Fibroblast of lung (primary cell): ENCODE measurements at regions not wholly inside any gene's neighbourhood (a gene's known extent, or its start where the extent isn't known, plus 50 kb on each side); places are given as distances from the start of the nearest gene placed in this dataset.

Experiments used
- DNase-seq, 2 donors: peaks; one replicate each; pipeline versions ENCODE4 v3.0.0 to v3.0.0-alpha.2; 2010; ENCODE audit warnings: low read depth in 2 of 2
- H2AFZ ChIP-seq: 2 replicates; pipeline ENCODE4 v1.5.1; 2012; ENCODE audit warnings: low read length, control low read depth, inconsistent platforms
- H3K27ac ChIP-seq: 2 replicates; pipeline ENCODE4 v1.5.1; 2011; ENCODE audit warnings: low read length, control low read depth; ENCODE audit not compliant: insufficient read depth
- H3K27me3 ChIP-seq: 2 replicates; pipeline ENCODE4 v1.5.1; 2011; ENCODE audit warnings: mild to moderate bottlenecking, low read length; ENCODE audit not compliant: control insufficient read depth, insufficient read depth
- H3K36me3 ChIP-seq: 2 replicates; pipeline ENCODE4 v1.5.1; 2011; ENCODE audit warnings: low read length; ENCODE audit not compliant: control insufficient read depth, insufficient read depth
- H3K4me1 ChIP-seq: 2 replicates; pipeline ENCODE4 v1.5.1; 2011; ENCODE audit warnings: low read length; ENCODE audit not compliant: control insufficient read depth, insufficient read depth; ENCODE audit errors: extremely low read depth
- H3K4me2 ChIP-seq: 2 replicates; pipeline ENCODE4 v1.5.1; 2011; ENCODE audit warnings: low read length, control low read depth; ENCODE audit not compliant: insufficient read depth; ENCODE audit errors: extremely low read depth
- H3K4me3 ChIP-seq, 4 experiments: fragments of 200-600 bp in 1 of 4; sonication (generic) in 1 of 4; replicated peaks in 1 of 4; 2 replicates each; pipeline ENCODE4 v1.5.1; 2011 to 2016; ENCODE audit warnings: low read length in 4 of 4, low read depth in 3 of 4, mild to moderate bottlenecking in 3 of 4, control low read depth in 2 of 4, inconsistent platforms in 1 of 4, mixed read lengths in 1 of 4; ENCODE audit not compliant: insufficient read depth in 1 of 4; ENCODE audit errors: control extremely low read depth in 1 of 4
- H3K79me2 ChIP-seq: 2 replicates; pipeline ENCODE4 v1.5.1; 2012; ENCODE audit warnings: mild to moderate bottlenecking, low read length, inconsistent platforms; ENCODE audit not compliant: control insufficient read depth, insufficient read depth
- H3K9ac ChIP-seq: 2 replicates; pipeline ENCODE4 v1.5.1; 2011; ENCODE audit warnings: mild to moderate bottlenecking, low read length, control low read depth; ENCODE audit not compliant: insufficient read depth
- H3K9me3 ChIP-seq: 2 replicates; pipeline ENCODE4 v1.5.1; 2012; ENCODE audit warnings: low read depth, low read length; ENCODE audit not compliant: control insufficient read depth, insufficient read depth
- H4K20me1 ChIP-seq: 2 replicates; pipeline ENCODE4 v1.5.1; 2011; ENCODE audit warnings: low read length; ENCODE audit not compliant: control insufficient read depth, insufficient read depth; ENCODE audit errors: extremely low read depth
- CTCF ChIP-seq, 2 donors: IDR thresholded peaks in 1 of 2; conservative IDR thresholded peaks in 1 of 2; 1 replicate in 1 of 2; 2 replicates in 1 of 2; pipeline ENCODE4 v1.5.1; 2011 to 2012; ENCODE audit warnings: low read length in 2 of 2, control low read depth in 1 of 2, inconsistent platforms in 1 of 2, low read depth in 1 of 2, mild to moderate bottlenecking in 1 of 2
- EZH2 ChIP-seq: IDR thresholded peaks from 2 replicates; pipeline ENCODE4 v1.5.1; 2012; ENCODE audit warnings: low read length, control low read depth, mild to moderate bottlenecking; ENCODE audit errors: missing control alignments

GRCh38 chr1:199970125-199970524 lies 57.4 kb upstream of the NR5A2 start:
- Histone ChIP-seq H4K20me1 (no peaks in the 10 kb centered on the region), H3K4me1 (no peaks in the 10 kb centered on the region), H2AFZ (no peak overlapping the region), H3K79me2 (no peaks in the 10 kb centered on the region), H3K27ac (no peak overlapping the region), H3K9me3 (no peaks in the 10 kb centered on the region), H3K4me2 (no peak overlapping the region), H3K9ac (no peak overlapping the region), H3K4me3 (no peak overlapping the region), H3K36me3 (no peaks in the 10 kb centered on the region), H3K27me3 (no peaks in the 10 kb centered on the region)
- TF ChIP-seq CTCF (conservative IDR thresholded peaks at IDR 0.05 in 1 of 2, IDR thresholded peaks at IDR 0.05 in 1 of 2; ENCODE audit: low read depth in 1 of 2, low read length in 2 of 2) (no peak), EZH2 (no peak)
- DNase-seq, result no peak

GRCh38 chr1:199976496-199977144 lies 50.9 kb upstream of the NR5A2 start:
- H3K4me3 ChIP-seq, result no peak overlapping the region
- no peaks in the 10 kb centered on the region for H3K36me3 ChIP-seq
- no peak overlapping the region for H3K27ac ChIP-seq
- TF ChIP-seq CTCF (conservative IDR thresholded peaks at IDR 0.05 in 1 of 2, IDR thresholded peaks at IDR 0.05 in 1 of 2; ENCODE audit: low read depth in 1 of 2, low read length in 2 of 2), result no peak
- TF ChIP-seq EZH2, result no peak
- H3K4me1 ChIP-seq, result no peaks in the 10 kb centered on the region
- no peak overlapping the region for H2AFZ ChIP-seq
- DNase-seq, result no peak
- no peaks in the 10 kb centered on the region for H3K9me3 ChIP-seq
- H3K4me2 ChIP-seq, result no peak overlapping the region
- H3K27me3 ChIP-seq, result no peaks in the 10 kb centered on the region
- no peaks in the 10 kb centered on the region for H3K79me2 ChIP-seq
- H4K20me1 ChIP-seq, result no peaks in the 10 kb centered on the region
- no peak overlapping the region for H3K9ac ChIP-seq
